ENCODE measurements at regions not wholly inside any gene's neighbourhood (a gene's known extent, or its start where the extent isn't known, plus 50 kb on each side); places are given as distances from the start of the nearest gene placed in this dataset.

DNA sequence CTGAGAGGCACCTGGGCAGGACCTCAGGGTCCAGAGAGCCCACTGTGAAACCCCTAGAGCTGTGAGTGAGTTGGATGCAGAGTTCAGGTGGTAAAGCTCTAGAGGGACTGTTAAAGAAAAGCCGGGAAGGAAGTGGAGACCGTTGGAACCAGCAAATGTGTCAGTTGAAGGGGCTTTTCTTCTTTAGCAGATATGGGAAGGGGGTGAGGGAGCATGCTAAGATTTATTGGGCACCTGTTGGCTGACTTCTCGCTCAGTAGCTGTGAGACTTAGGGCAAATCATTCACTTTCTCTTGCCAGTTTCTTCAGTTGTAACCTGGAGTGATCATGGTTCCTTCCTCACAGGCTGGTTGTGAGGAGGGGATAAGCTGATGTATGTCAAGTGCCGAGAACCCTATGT lies 287.7 kb downstream of the DHX35 start:
- TF ChIP-seq CTCF (conservative IDR thresholded peaks at IDR 0.05; ENCODE audit: low read depth in 2 of 2) = no peak
- no peak for TF ChIP-seq POLR2AphosphoS5 (IDR thresholded peaks at IDR 0.05; ENCODE audit: low read depth)
- TF ChIP-seq, protein P1, sequence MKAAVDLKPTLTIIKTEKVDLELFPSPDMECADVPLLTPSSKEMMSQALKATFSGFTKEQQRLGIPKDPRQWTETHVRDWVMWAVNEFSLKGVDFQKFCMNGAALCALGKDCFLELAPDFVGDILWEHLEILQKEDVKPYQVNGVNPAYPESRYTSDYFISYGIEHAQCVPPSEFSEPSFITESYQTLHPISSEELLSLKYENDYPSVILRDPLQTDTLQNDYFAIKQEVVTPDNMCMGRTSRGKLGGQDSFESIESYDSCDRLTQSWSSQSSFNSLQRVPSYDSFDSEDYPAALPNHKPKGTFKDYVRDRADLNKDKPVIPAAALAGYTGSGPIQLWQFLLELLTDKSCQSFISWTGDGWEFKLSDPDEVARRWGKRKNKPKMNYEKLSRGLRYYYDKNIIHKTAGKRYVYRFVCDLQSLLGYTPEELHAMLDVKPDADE (IDR thresholded peaks at IDR 0.05) = no peak
- TF ChIP-seq, protein P2, sequence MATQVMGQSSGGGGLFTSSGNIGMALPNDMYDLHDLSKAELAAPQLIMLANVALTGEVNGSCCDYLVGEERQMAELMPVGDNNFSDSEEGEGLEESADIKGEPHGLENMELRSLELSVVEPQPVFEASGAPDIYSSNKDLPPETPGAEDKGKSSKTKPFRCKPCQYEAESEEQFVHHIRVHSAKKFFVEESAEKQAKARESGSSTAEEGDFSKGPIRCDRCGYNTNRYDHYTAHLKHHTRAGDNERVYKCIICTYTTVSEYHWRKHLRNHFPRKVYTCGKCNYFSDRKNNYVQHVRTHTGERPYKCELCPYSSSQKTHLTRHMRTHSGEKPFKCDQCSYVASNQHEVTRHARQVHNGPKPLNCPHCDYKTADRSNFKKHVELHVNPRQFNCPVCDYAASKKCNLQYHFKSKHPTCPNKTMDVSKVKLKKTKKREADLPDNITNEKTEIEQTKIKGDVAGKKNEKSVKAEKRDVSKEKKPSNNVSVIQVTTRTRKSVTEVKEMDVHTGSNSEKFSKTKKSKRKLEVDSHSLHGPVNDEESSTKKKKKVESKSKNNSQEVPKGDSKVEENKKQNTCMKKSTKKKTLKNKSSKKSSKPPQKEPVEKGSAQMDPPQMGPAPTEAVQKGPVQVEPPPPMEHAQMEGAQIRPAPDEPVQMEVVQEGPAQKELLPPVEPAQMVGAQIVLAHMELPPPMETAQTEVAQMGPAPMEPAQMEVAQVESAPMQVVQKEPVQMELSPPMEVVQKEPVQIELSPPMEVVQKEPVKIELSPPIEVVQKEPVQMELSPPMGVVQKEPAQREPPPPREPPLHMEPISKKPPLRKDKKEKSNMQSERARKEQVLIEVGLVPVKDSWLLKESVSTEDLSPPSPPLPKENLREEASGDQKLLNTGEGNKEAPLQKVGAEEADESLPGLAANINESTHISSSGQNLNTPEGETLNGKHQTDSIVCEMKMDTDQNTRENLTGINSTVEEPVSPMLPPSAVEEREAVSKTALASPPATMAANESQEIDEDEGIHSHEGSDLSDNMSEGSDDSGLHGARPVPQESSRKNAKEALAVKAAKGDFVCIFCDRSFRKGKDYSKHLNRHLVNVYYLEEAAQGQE (IDR thresholded peaks at IDR 0.05; ENCODE audit: unreplicated experiment) = no peak
- no peak for TF ChIP-seq ZNF331 (CRISPR knock-in tag; IDR thresholded peaks at IDR 0.05; ENCODE audit: low read depth)
- no peak for TF ChIP-seq CREB1 (CRISPR knock-in tag; IDR thresholded peaks at IDR 0.05; ENCODE audit: low read depth)
- no peak for TF ChIP-seq EZH2phosphoT487 (IDR thresholded peaks at IDR 0.05; ENCODE audit: unreplicated experiment)
